ENCODE measurements at regions not wholly inside any gene's neighbourhood (a gene's known extent, or its start where the extent isn't known, plus 50 kb on each side); places are given as distances from the start of the nearest gene placed in this dataset.
A peak's percentile ranks its signal among the peaks of the same experiment; 100 is the strongest.

DNA sequence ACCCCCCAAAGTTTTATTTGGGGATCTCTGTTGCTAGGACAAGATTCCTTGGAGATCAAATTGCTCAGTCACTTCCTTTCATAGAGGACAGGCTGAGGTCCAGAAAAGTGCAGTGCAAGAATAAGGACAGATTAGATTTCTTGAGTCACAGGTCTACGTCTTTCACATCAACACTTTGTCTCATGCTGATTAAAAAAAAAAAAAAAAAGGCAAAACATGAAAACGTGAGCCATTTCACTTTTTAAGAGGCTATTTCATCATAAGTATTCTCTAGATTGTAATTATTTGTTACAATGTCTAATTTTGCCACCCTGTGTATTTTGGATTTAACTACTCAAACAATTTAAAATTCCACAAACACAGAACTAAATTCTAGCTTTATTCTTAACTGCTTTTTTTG, 647.0 kb downstream of the TRAM1L1 start (continued):
- TF ChIP-seq, protein P1, sequence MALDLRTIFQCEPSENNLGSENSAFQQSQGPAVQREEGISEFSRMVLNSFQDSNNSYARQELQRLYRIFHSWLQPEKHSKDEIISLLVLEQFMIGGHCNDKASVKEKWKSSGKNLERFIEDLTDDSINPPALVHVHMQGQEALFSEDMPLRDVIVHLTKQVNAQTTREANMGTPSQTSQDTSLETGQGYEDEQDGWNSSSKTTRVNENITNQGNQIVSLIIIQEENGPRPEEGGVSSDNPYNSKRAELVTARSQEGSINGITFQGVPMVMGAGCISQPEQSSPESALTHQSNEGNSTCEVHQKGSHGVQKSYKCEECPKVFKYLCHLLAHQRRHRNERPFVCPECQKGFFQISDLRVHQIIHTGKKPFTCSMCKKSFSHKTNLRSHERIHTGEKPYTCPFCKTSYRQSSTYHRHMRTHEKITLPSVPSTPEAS (tag by site-specific recombination; IDR thresholded peaks at IDR 0.05) = no peak

DNA sequence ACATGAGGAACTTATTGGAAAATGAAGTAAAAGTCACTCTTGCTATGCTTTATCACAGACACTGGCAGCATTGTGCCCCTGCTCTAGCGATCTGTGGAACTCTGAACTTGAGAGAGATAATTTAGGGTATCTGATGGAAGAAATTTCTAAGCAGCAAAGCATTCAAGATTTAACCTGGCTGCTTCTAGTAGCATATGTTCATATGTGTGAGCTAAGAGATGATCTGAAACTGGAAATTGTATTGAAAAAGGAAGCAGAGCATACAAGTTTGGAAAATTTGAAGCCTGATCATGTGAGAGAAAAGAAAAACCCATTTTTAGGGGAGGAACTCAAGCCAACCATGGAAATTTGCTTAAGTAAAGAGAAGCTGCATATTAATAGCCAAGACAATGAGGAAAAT, 657.7 kb downstream of the TRAM1L1 start:
- H3K4me1 ChIP-seq (ENCODE audit: control insufficient read depth, insufficient read depth, low read length) = no peaks in the 10 kb centered on the region
- no peak overlapping the region for H3K27ac ChIP-seq (ENCODE audit: extremely low read depth, low read depth, low read length)
- ChIA-PET CTCF (no interaction called here), POLR2A (no interaction called here)
- TF ChIP-seq, protein P2, sequence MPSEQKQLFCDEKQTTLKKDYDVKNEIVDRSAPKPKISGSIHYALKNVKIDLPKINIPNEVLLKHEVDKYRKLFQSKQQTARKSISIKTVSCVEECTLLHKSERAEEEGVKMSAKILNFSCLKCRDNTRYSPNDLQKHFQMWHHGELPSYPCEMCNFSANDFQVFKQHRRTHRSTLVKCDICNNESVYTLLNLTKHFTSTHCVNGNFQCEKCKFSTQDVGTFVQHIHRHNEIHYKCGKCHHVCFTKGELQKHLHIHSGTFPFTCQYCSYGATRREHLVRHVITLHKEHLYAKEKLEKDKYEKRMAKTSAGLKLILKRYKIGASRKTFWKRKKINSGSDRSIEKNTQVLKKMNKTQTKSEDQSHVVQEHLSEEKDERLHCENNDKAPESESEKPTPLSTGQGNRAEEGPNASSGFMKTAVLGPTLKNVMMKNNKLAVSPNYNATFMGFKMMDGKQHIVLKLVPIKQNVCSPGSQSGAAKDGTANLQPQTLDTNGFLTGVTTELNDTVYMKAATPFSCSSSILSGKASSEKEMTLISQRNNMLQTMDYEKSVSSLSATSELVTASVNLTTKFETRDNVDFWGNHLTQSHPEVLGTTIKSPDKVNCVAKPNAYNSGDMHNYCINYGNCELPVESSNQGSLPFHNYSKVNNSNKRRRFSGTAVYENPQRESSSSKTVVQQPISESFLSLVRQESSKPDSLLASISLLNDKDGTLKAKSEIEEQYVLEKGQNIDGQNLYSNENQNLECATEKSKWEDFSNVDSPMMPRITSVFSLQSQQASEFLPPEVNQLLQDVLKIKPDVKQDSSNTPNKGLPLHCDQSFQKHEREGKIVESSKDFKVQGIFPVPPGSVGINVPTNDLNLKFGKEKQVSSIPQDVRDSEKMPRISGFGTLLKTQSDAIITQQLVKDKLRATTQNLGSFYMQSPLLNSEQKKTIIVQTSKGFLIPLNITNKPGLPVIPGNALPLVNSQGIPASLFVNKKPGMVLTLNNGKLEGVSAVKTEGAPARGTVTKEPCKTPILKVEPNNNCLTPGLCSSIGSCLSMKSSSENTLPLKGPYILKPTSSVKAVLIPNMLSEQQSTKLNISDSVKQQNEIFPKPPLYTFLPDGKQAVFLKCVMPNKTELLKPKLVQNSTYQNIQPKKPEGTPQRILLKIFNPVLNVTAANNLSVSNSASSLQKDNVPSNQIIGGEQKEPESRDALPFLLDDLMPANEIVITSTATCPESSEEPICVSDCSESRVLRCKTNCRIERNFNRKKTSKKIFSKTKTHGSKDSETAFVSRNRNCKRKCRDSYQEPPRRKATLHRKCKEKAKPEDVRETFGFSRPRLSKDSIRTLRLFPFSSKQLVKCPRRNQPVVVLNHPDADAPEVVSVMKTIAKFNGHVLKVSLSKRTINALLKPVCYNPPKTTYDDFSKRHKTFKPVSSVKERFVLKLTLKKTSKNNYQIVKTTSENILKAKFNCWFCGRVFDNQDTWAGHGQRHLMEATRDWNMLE (tag by site-specific recombination; conservative IDR thresholded peaks at IDR 0.05; ENCODE audit: low read depth) = no peak
- peak; percentile 69 for TF ChIP-seq SETDB1 (IDR thresholded peaks at IDR 0.05; ENCODE audit: insufficient read length, low read length)
- H3K9me3 ChIP-seq (ENCODE audit: control insufficient read depth, insufficient read depth, low read depth, low read length) = no peaks in the 10 kb centered on the region
- H3K4me3 ChIP-seq (ENCODE audit: low read depth, low read length) = no peak overlapping the region
- H3K36me3 ChIP-seq (ENCODE audit: control insufficient read depth in 2 of 2, insufficient read depth in 1 of 2, low read length in 2 of 2) = no peaks in the 10 kb centered on the region

DNA sequence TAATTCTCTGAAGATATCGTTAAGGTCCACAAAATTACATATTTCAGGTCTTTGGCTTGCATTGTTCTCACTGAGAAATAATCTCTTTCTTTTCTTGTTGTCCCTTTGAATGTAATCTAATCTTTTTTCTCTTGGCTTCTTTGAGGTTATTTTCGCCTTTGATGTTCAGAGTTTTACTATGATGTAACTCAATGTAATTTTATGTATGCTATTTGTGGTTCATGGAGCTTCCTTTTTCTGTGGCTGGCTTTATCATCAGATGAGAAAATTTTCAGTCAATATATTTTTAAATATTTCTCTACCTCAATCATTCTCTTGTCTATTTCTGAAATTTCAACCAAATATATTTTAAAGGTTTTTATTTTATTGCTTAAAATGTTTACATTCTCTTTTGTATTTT, 672.2 kb downstream of the TRAM1L1 start:
- Histone ChIP-seq H3K9me3 (ENCODE audit: control insufficient read depth, insufficient read depth, low read depth, low read length) (no peaks in the 10 kb centered on the region), H3K4me1 (ENCODE audit: control insufficient read depth, insufficient read depth, low read length) (no peaks in the 10 kb centered on the region), H3K4me3 (ENCODE audit: low read depth, low read length) (no peak overlapping the region), H3K36me3 (ENCODE audit: control insufficient read depth in 2 of 2, insufficient read depth in 1 of 2, low read length in 2 of 2) (no peaks in the 10 kb centered on the region), H3K27ac (ENCODE audit: extremely low read depth, low read depth, low read length) (no peak overlapping the region)
- CTCF ChIA-PET = interaction anchor here (0.6 kb wide), 1 partner anchor 34 kb away, joined by 3 read pairs; no protein-coding TSS in a partner anchor
- 0 out of 2 replicates have a peak, but pooled peaks have one; percentile 34 for TF ChIP-seq TCF7L2 (IDR thresholded peaks at IDR 0.05; ENCODE audit: borderline replicate concordance, low read depth, low read length)
- no peak for TF ChIP-seq ZNF366 (tag by site-specific recombination; conservative IDR thresholded peaks at IDR 0.05)
- POLR2A ChIA-PET = no interaction called here

DNA sequence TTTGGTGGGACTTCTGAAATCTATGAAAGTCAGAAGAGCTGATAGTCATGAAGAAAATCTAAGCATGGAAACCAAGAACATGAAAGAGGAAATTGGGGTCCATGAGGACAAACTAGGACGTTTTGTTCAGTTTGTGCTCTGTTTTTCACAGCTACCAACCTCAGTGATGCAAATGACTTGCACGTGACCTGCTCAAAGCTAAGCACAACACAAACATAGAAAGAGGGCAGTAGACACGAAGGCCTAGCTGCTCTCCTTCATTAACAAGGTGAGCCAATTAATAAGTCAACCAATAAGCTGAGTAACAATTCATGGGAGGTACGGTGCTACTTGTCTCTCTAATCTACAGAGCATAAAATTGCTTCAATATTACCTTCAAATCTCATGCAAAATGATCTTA, 684.1 kb downstream of the TRAM1L1 start:
- CTCF ChIA-PET = no interaction called here
- Histone ChIP-seq H3K36me3 (ENCODE audit: control insufficient read depth in 2 of 2, insufficient read depth in 1 of 2, low read length in 2 of 2) (no peaks in the 10 kb centered on the region), H3K4me3 (ENCODE audit: low read depth, low read length) (no peak overlapping the region), H3K27ac (ENCODE audit: extremely low read depth, low read depth, low read length) (no peak overlapping the region), H3K9me3 (ENCODE audit: control insufficient read depth, insufficient read depth, low read depth, low read length) (no peaks in the 10 kb centered on the region), H3K4me1 (ENCODE audit: control insufficient read depth, insufficient read depth, low read length) (no peaks in the 10 kb centered on the region)
- POLR2A ChIA-PET = no interaction called here
- TF ChIP-seq ZFP37 (tag by site-specific recombination; IDR thresholded peaks at IDR 0.05) (no peak), ZNF292 (tag by site-specific recombination; IDR thresholded peaks at IDR 0.05; ENCODE audit: borderline replicate concordance, low read depth) (no peak), MZF1 (tag by site-specific recombination; IDR thresholded peaks at IDR 0.05; ENCODE audit: borderline replicate concordance) (no peak), ZIC2 (tag by site-specific recombination; IDR thresholded peaks at IDR 0.05) (no peak), SP7 (tag by site-specific recombination; IDR thresholded peaks at IDR 0.05) (no peak), ZNF596 (tag by site-specific recombination; IDR thresholded peaks at IDR 0.05) (no peak)
- TF ChIP-seq, protein P3, sequence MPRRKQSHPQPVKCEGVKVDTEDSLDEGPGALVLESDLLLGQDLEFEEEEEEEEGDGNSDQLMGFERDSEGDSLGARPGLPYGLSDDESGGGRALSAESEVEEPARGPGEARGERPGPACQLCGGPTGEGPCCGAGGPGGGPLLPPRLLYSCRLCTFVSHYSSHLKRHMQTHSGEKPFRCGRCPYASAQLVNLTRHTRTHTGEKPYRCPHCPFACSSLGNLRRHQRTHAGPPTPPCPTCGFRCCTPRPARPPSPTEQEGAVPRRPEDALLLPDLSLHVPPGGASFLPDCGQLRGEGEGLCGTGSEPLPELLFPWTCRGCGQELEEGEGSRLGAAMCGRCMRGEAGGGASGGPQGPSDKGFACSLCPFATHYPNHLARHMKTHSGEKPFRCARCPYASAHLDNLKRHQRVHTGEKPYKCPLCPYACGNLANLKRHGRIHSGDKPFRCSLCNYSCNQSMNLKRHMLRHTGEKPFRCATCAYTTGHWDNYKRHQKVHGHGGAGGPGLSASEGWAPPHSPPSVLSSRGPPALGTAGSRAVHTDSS (tag by site-specific recombination; IDR thresholded peaks at IDR 0.05) = no peak
- TF ChIP-seq, protein P4, sequence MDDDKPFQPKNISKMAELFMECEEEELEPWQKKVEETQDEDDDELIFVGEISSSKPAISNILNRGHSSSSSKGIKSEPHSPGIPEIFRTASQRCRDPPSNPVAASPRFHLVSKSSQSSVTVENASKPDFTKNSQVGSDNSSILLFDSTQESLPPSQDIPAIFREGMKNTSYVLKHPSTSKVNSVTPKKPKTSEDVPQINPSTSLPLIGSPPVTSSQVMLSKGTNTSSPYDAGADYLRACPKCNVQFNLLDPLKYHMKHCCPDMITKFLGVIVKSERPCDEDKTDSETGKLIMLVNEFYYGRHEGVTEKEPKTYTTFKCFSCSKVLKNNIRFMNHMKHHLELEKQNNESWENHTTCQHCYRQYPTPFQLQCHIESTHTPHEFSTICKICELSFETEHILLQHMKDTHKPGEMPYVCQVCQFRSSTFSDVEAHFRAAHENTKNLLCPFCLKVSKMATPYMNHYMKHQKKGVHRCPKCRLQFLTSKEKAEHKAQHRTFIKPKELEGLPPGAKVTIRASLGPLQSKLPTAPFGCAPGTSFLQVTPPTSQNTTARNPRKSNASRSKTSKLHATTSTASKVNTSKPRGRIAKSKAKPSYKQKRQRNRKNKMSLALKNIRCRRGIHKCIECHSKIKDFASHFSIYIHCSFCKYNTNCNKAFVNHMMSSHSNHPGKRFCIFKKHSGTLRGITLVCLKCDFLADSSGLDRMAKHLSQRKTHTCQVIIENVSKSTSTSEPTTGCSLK (tag by site-specific recombination; IDR thresholded peaks at IDR 0.05) = no peak
- TF ChIP-seq, protein P5, sequence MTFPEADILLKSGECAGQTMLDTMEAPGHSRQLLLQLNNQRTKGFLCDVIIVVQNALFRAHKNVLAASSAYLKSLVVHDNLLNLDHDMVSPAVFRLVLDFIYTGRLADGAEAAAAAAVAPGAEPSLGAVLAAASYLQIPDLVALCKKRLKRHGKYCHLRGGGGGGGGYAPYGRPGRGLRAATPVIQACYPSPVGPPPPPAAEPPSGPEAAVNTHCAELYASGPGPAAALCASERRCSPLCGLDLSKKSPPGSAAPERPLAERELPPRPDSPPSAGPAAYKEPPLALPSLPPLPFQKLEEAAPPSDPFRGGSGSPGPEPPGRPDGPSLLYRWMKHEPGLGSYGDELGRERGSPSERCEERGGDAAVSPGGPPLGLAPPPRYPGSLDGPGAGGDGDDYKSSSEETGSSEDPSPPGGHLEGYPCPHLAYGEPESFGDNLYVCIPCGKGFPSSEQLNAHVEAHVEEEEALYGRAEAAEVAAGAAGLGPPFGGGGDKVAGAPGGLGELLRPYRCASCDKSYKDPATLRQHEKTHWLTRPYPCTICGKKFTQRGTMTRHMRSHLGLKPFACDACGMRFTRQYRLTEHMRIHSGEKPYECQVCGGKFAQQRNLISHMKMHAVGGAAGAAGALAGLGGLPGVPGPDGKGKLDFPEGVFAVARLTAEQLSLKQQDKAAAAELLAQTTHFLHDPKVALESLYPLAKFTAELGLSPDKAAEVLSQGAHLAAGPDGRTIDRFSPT (tag by site-specific recombination; IDR thresholded peaks at IDR 0.05) = no peak
- TF ChIP-seq, protein P6, sequence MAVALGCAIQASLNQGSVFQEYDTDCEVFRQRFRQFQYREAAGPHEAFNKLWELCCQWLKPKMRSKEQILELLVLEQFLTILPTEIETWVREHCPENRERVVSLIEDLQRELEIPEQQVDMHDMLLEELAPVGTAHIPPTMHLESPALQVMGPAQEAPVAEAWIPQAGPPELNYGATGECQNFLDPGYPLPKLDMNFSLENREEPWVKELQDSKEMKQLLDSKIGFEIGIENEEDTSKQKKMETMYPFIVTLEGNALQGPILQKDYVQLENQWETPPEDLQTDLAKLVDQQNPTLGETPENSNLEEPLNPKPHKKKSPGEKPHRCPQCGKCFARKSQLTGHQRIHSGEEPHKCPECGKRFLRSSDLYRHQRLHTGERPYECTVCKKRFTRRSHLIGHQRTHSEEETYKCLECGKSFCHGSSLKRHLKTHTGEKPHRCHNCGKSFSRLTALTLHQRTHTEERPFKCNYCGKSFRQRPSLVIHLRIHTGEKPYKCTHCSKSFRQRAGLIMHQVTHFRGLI (tag by site-specific recombination; IDR thresholded peaks at IDR 0.05) = no peak
